Adipose tissue (tissue), 3 donors: ENCODE measurements at regions not wholly inside any gene's neighbourhood (a gene's known extent, or its start where the extent isn't known, plus 50 kb on each side); places are given as distances from the start of the nearest gene placed in this dataset.

Experiments used
- H3K27ac ChIP-seq: one replicate; pipeline ENCODE4 v1.5.1; 2013; ENCODE audit warnings: low read depth, low read length
- WGBS, 3 donors: extraction: QIAGEN DNeasy Blood & Tissue Kit; methylation state at CpG; one replicate each; pipeline ENCODE4 v1.1.7; 2013; 5-methylcytosine and 5-hydroxymethylcytosine counted together
- donor health status: healthy with polysubstance abuse.
- donor health status: Bipolar disorder and iron deficiency.
- donor health status: healthy.

DNA sequence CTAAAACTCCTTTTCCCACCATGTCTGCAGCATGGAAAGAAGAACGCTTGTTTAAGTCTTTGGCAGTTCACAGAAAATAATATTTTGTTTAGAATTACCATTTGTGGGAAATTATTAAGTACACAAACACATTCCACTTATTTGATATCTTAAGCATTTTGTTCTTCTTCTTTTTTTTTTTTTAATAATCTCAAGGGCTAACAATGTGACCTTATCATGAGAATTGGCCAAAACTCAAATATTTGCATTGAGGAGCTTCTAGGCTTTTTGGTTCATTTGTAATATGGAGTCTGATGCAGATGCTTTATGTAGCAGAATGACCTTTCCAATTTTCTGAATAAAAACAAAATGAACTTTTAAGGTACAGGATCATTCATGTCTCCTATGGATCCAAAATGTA is 555.0 kb downstream of the ZEB2 start:
- no peak overlapping the region for H3K27ac ChIP-seq
- WGBS, 3 donors, result 89 to 98% (median 91%) methylated on average over 1 of the region's 1 CpG

DNA sequence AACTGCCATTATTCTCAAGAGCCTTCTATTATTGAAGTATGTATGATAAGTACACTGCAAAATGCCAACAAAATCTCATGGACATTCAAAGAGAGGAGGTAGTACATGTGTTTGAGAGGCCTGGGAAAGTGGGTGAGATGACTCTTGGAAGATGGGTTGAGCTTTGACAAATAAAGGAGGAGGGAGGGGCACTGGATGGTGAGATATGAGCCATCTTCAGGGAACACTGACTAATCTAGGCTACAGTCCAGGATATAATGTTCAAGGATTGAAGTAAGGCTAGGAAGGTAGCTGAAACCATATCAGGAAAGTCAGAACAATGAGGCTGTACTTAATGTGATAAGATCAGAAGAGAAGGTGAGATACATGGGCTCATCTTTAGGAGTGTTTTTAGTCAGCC is 559.7 kb downstream of the ZEB2 start:
- H3K27ac ChIP-seq, result no peak overlapping the region

- WGBS, 3 donors, result 83 to 89% (median 88%) methylated on average over 5 of the region's 5 CpGs
- no peak overlapping the region for H3K27ac ChIP-seq
Observed at GRCh38 chr2:143957321-143957720, 562.6 kb downstream of the ZEB2 start.

DNA sequence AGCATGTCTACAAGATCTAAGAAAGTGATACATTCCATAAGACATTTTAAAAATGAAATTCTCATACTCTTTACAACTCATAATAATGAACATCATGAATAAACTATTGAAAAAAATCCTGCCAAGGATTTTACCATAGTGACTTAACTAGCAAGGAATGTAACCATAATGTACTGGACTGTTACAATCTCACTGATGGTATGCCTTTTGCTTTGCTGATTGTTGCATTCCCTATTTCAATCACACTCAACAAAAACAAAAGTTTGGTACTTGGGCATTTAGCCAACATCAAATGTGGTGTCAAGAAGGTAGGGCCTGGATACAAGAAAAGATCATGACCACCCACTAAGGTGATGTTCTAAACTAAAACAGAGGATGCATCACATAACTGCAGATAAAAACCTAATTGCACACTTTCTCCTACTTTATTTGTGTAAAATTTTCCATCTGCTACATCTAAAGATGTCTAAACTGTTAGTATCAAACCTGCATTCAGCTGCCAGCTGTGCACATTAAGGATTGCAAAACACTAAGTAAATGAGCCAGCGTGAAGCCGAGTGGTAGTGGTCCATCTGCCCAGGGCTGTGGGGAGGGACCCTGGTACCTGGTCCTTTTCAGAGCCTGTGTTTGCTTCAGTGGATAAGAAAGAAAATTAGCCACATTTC is 564.4 kb downstream of the ZEB2 start:
- H3K27ac ChIP-seq, result no peak overlapping the region
- WGBS, 3 donors, result 63 to 72% (median 71%) methylated on average over 2 of the region's 2 CpGs

- 92 to 98% (median 95%) methylated on average over 2 of the region's 2 CpGs for WGBS, 3 donors
- no peak overlapping the region for H3K27ac ChIP-seq
Observed at GRCh38 chr2:143954844-143955243, 565.1 kb downstream of the ZEB2 start.

DNA sequence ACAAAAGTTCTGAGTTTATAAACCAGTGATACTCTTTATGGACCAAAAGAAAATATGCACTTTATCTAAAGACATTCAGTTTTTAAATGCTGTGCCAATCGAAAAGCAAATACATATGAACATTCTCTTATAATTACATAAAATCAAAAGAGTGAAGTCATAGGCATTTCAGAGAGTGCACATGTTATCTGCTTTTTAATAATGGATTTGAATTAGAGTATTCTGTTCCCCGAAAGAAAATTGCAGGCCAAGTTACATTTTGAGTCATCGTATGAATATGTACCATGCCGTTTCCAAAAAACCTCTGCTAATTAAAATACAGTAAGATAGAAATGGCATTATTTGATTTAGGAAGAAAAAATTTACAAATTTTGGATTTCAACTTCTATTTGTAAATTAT is 565.7 kb downstream of the ZEB2 start:
- H3K27ac ChIP-seq, result no peak overlapping the region
- 57 to 83% (median 66%) methylated on average over 4 of the region's 4 CpGs for WGBS, 3 donors

GRCh38 chr2:143953451-143954030 is 566.4 kb downstream of the ZEB2 start:
- H3K27ac ChIP-seq, result no peak overlapping the region
- 53 to 64% (median 56%) methylated on average over 2 of the region's 2 CpGs for WGBS, 3 donors

DNA sequence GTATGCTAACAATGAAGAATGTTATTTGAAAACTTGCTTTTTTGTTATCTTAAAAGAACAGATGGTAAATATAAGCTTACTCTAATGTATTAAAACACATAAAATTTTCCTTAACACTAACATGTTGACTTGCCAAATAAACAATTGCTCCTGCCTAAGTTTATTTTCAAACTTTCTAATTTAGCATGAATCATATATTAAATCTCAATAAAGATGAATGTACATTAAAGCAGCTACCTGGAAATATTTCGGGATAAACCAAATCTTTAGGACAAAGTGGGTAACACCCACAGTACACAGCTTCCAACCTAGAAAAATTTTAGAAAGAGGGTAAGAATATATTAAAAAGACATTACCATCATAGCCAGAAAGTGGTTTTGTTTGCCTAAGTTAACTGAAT is 567.4 kb downstream of the ZEB2 start:
- H3K27ac ChIP-seq, result no peak overlapping the region
- WGBS, 3 donors, result 89 to 98% (median 91%) methylated on average over 1 of the region's 1 CpG

GRCh38 chr2:143950704-143951103 is 569.2 kb downstream of the ZEB2 start:
- no peak overlapping the region for H3K27ac ChIP-seq
- WGBS, 3 donors, result 37 to 81% (median 76%) methylated on average over 2 of the region's 2 CpGs

- WGBS, 3 donors, result 81 to 96% (median 87%) methylated on average over 3 of the region's 3 CpGs
- H3K27ac ChIP-seq, result no peak overlapping the region
Observed at GRCh38 chr2:143949121-143949848, 570.6 kb downstream of the ZEB2 start.

GRCh38 chr2:143948710-143949109 is 571.2 kb downstream of the ZEB2 start:
- WGBS, 3 donors, result 79 to 94% (median 85%) methylated on average over 2 of the region's 2 CpGs
- no peak overlapping the region for H3K27ac ChIP-seq

GRCh38 chr2:143946436-143947391 is 573.2 kb downstream of the ZEB2 start:
- 94 to 98% (median 97%) methylated on average over 18 of the region's 18 CpGs for WGBS, 3 donors

GRCh38 chr2:143942486-143942885 is 577.4 kb downstream of the ZEB2 start:
- H3K27ac ChIP-seq, result no peak overlapping the region

More at GRCh38 chr2:143946436-143947391, 573.2 kb downstream of the ZEB2 start:
- H3K27ac ChIP-seq, result no peak overlapping the region

- WGBS, 3 donors, result 72 to 97% (median 94%) methylated on average over 3 of the region's 3 CpGs
- H3K27ac ChIP-seq, result no peak overlapping the region
Observed at GRCh38 chr2:143940720-143941119, 579.2 kb downstream of the ZEB2 start.

GRCh38 chr2:143939626-143940330 is 580.1 kb downstream of the ZEB2 start:
- H3K27ac ChIP-seq, result no peak overlapping the region
- WGBS, 3 donors, result 47 to 59% (median 56%) methylated on average over 6 of the region's 6 CpGs

DNA sequence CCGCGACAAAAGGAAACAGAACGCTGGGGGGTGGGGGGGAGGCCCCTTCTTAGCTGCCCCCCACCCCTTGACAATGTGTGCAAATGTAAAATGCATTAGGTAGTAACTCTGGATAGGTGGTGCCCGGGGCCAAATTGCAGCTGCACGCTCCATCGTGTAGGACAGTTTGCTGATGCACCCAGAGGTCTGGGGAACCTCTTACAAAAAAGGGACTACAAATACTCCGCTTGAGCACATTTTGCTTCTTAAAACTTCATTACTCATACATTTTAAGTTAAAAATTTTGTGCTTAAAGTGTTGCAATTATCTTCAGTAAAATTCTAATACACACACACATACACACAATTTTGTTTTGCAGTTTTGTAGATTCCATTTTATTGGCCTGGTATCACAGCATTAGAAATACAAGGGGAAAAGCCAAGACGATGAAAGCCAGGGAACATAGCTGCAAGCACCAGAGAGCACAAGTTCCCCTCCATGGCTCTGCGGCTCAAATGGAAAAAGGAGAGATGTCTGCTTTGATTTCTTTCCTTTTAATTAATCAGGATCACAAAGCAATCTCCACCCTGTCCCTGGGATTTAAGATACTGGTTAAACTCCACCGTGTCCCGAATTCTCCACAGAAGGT is 582.1 kb downstream of the ZEB2 start:
- no peak overlapping the region for H3K27ac ChIP-seq
- 21 to 38% (median 26%) methylated on average over 11 of the region's 11 CpGs for WGBS, 3 donors

- peak overlapping the region; percentile 61 for H3K27ac ChIP-seq
Observed at GRCh38 chr2:143936848-143937722, 582.8 kb downstream of the ZEB2 start.

More at GRCh38 chr2:143936848-143937722, 582.8 kb downstream of the ZEB2 start:
- 0 to 1% (median 0%) methylated on average over 91 to 108 of the region's 108 CpGs for WGBS, 3 donors
